Endothelial cell (in vitro differentiated cells): ENCODE measurements at regions not wholly inside any gene's neighbourhood (a gene's known extent, or its start where the extent isn't known, plus 50 kb on each side); places are given as distances from the start of the nearest gene placed in this dataset.

Experiments
- DNase-seq: peaks from one replicate; pipeline ENCODE4 v3.0.0; 2021; ENCODE audit warnings: low spot score
- H3K27ac Mint-ChIP-seq: one replicate; pipeline ENCODE4 v1.8.0; 2021; ENCODE audit warnings: mixed read lengths, inconsistent platforms; ENCODE audit not compliant: unreplicated experiment
- H3K27me3 Mint-ChIP-seq: one replicate; pipeline ENCODE4 v1.8.0; 2021; ENCODE audit warnings: mild to moderate bottlenecking, moderate library complexity, mixed read lengths, inconsistent platforms; ENCODE audit not compliant: unreplicated experiment
- H3K36me3 Mint-ChIP-seq: one replicate; pipeline ENCODE4 v1.8.0; 2021; ENCODE audit warnings: mild to moderate bottlenecking, low read depth, mixed read lengths, inconsistent platforms; ENCODE audit not compliant: unreplicated experiment
- H3K4me1 Mint-ChIP-seq: one replicate; pipeline ENCODE4 v1.8.0; 2021; ENCODE audit warnings: mild to moderate bottlenecking, mixed read lengths, inconsistent platforms; ENCODE audit not compliant: unreplicated experiment
- H3K4me3 Mint-ChIP-seq: one replicate; pipeline ENCODE4 v1.8.0; 2021; ENCODE audit warnings: mild to moderate bottlenecking, mixed read lengths, inconsistent platforms; ENCODE audit not compliant: unreplicated experiment
- H3K9me3 Mint-ChIP-seq: one replicate; pipeline ENCODE4 v1.8.0; 2021; ENCODE audit warnings: mixed read lengths, inconsistent platforms; ENCODE audit not compliant: unreplicated experiment
- CTCF ChIP-seq: fragments of 200-600 bp; sonication (generic); IDR thresholded peaks from one replicate; pipeline ENCODE4 v1.5.0; 2021; ENCODE audit warnings: antibody characterized with exemption; ENCODE audit not compliant: unreplicated experiment

GRCh38 chr9:116002624-116003023 is 151.0 kb upstream of the PAPPA start:
- Mint-ChIP-seq H3K27ac (no peak overlapping the region), H3K9me3 (no peaks in the 10 kb centered on the region), H3K4me3 (no peak overlapping the region), H3K4me1 (no peaks in the 10 kb centered on the region), H3K27me3 (no peaks in the 10 kb centered on the region), H3K36me3 (no peaks in the 10 kb centered on the region)
- TF ChIP-seq CTCF = no peak
- no peak for DNase-seq

GRCh38 chr9:116003397-116003796 is 150.2 kb upstream of the PAPPA start:
- no peaks in the 10 kb centered on the region for H3K36me3 Mint-ChIP-seq
- H3K27ac Mint-ChIP-seq = no peak overlapping the region
- DNase-seq = no peak
- H3K9me3 Mint-ChIP-seq = no peaks in the 10 kb centered on the region
- no peaks in the 10 kb centered on the region for H3K4me1 Mint-ChIP-seq
- no peak overlapping the region for H3K4me3 Mint-ChIP-seq
- TF ChIP-seq CTCF = no peak
- no peaks in the 10 kb centered on the region for H3K27me3 Mint-ChIP-seq

- no peak overlapping the region for H3K4me3 Mint-ChIP-seq
- no peak overlapping the region for H3K27ac Mint-ChIP-seq
- H3K9me3 Mint-ChIP-seq = no peaks in the 10 kb centered on the region
- no peak for TF ChIP-seq CTCF
- no peaks in the 10 kb centered on the region for H3K36me3 Mint-ChIP-seq
- H3K27me3 Mint-ChIP-seq = no peaks in the 10 kb centered on the region
- H3K4me1 Mint-ChIP-seq = no peaks in the 10 kb centered on the region
- no peak for DNase-seq
Measured at GRCh38 chr9:116005205-116005604, 148.4 kb upstream of the PAPPA start.

- Mint-ChIP-seq H3K27me3 (no peaks in the 10 kb centered on the region), H3K27ac (no peak overlapping the region), H3K4me1 (no peaks in the 10 kb centered on the region), H3K4me3 (no peak overlapping the region), H3K36me3 (no peaks in the 10 kb centered on the region), H3K9me3 (no peaks in the 10 kb centered on the region)
- no peak for DNase-seq
- TF ChIP-seq CTCF = no peak
Measured at GRCh38 chr9:116007824-116008223, 145.8 kb upstream of the PAPPA start.

GRCh38 chr9:116008278-116008677 is 145.3 kb upstream of the PAPPA start:
- Mint-ChIP-seq H3K4me3 (no peak overlapping the region), H3K4me1 (no peaks in the 10 kb centered on the region), H3K9me3 (no peaks in the 10 kb centered on the region), H3K27me3 (no peaks in the 10 kb centered on the region), H3K27ac (no peak overlapping the region), H3K36me3 (no peaks in the 10 kb centered on the region)
- TF ChIP-seq CTCF = no peak
- no peak for DNase-seq
